ENCODE measurements at regions not wholly inside any gene's neighbourhood (a gene's known extent, or its start where the extent isn't known, plus 50 kb on each side); places are given as distances from the start of the nearest gene placed in this dataset.

GRCh38 chr4:89373394-89373793 is 65.8 kb upstream of the GPRIN3 start:
- TF ChIP-seq POLR2A (IDR thresholded peaks at IDR 0.05) (no peak), POLR2AphosphoS5 (IDR thresholded peaks at IDR 0.05) (no peak), EP300 (IDR thresholded peaks at IDR 0.05) (no peak)
- TF ChIP-seq, protein P1, sequence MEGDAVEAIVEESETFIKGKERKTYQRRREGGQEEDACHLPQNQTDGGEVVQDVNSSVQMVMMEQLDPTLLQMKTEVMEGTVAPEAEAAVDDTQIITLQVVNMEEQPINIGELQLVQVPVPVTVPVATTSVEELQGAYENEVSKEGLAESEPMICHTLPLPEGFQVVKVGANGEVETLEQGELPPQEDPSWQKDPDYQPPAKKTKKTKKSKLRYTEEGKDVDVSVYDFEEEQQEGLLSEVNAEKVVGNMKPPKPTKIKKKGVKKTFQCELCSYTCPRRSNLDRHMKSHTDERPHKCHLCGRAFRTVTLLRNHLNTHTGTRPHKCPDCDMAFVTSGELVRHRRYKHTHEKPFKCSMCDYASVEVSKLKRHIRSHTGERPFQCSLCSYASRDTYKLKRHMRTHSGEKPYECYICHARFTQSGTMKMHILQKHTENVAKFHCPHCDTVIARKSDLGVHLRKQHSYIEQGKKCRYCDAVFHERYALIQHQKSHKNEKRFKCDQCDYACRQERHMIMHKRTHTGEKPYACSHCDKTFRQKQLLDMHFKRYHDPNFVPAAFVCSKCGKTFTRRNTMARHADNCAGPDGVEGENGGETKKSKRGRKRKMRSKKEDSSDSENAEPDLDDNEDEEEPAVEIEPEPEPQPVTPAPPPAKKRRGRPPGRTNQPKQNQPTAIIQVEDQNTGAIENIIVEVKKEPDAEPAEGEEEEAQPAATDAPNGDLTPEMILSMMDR (IDR thresholded peaks at IDR 0.05) = no peak
- Histone ChIP-seq H3K4me1 (no peaks in the 10 kb centered on the region), H3K9me3 (peaks cover 0 to 2% (median 0%) of the 10 kb centered on the region in 3 donors), H3K27ac (no peak overlapping the region), H3K27me3 (no peaks in the 10 kb centered on the region), H3K36me3 (no peaks in the 10 kb centered on the region), H3K4me3 (no peak overlapping the region)
- 89 to 92% methylated on average over 4 of the region's 4 CpGs for WGBS, 2 donors (ENCODE audit: low coverage in 1 of 2)
- ATAC-seq = no peak

- no peak overlapping the region for H3K27ac ChIP-seq
Observed at GRCh38 chr4:89371614-89372013, 64.0 kb upstream of the GPRIN3 start.

GRCh38 chr4:89369581-89369980 is 62.0 kb upstream of the GPRIN3 start:
- 66 to 82% methylated on average over 2 of the region's 2 CpGs for WGBS, 2 donors (ENCODE audit: low coverage in 1 of 2)
- no peak for ATAC-seq
- Histone ChIP-seq H3K27ac (no peak overlapping the region), H3K4me1 (no peaks in the 10 kb centered on the region), H3K9me3 (no peaks in the 10 kb centered on the region), H3K36me3 (no peaks in the 10 kb centered on the region), H3K27me3 (no peaks in the 10 kb centered on the region), H3K4me3 (no peak overlapping the region)
- TF ChIP-seq POLR2AphosphoS5 (IDR thresholded peaks at IDR 0.05) (no peak), EP300 (IDR thresholded peaks at IDR 0.05) (no peak), POLR2A (IDR thresholded peaks at IDR 0.05) (no peak)
- TF ChIP-seq, protein P1 (IDR thresholded peaks at IDR 0.05) = no peak

More at GRCh38 chr4:89371614-89372013, 64.0 kb upstream of the GPRIN3 start:
- no peak for ATAC-seq
- 59 to 80% methylated on average over 2 to 3 of the region's 3 CpGs for WGBS, 2 donors (ENCODE audit: low coverage in 1 of 2)
- TF ChIP-seq POLR2A (IDR thresholded peaks at IDR 0.05) (no peak), EP300 (IDR thresholded peaks at IDR 0.05) (no peak), POLR2AphosphoS5 (IDR thresholded peaks at IDR 0.05) (no peak)
- TF ChIP-seq, protein P1 (IDR thresholded peaks at IDR 0.05) = no peak
- Histone ChIP-seq H3K4me3 (no peak overlapping the region), H3K4me1 (no peaks in the 10 kb centered on the region), H3K9me3 (no peaks in the 10 kb centered on the region), H3K36me3 (no peaks in the 10 kb centered on the region), H3K27me3 (no peaks in the 10 kb centered on the region)

DNA sequence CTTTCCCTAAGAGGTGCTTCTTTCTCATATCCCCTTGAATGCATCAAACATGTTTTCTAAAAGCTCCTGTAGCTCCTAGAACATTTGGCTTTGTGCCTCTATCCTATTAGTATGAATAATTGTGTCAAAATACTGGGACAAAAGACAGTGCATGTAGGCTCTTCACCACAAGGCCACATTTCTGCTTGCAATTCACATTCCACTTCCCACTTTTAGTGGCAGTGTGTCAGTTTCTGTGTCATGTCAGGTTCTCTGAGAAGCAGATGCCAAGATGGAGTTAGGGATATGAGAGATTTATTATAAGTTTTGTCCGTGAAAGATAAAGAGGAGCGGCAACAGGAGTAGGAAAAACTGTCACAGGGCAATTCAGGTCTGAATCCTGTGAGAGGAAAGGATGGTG is 61.3 kb upstream of the GPRIN3 start:
- TF ChIP-seq EP300 (IDR thresholded peaks at IDR 0.05) (no peak), POLR2AphosphoS5 (IDR thresholded peaks at IDR 0.05) (no peak), POLR2A (IDR thresholded peaks at IDR 0.05) (no peak)
- TF ChIP-seq, protein P1 (IDR thresholded peaks at IDR 0.05) = no peak
- ATAC-seq = no peak
- Histone ChIP-seq H3K27ac (no peak overlapping the region), H3K4me3 (no peak overlapping the region), H3K9me3 (no peaks in the 10 kb centered on the region), H3K27me3 (no peaks in the 10 kb centered on the region), H3K36me3 (no peaks in the 10 kb centered on the region), H3K4me1 (no peaks in the 10 kb centered on the region)
- 73 to 87% methylated on average over 2 of the region's 2 CpGs for WGBS, 2 donors (ENCODE audit: low coverage in 1 of 2)

- WGBS, 2 donors (ENCODE audit: low coverage in 1 of 2) = 69 to 81% methylated on average over 2 of the region's 2 CpGs
- no peak overlapping the region for H3K27ac ChIP-seq
- H3K36me3 ChIP-seq = no peaks in the 10 kb centered on the region
- H3K4me1 ChIP-seq = no peaks in the 10 kb centered on the region
- no peak for ATAC-seq
- H3K27me3 ChIP-seq = no peaks in the 10 kb centered on the region
- TF ChIP-seq, protein P1 (IDR thresholded peaks at IDR 0.05) = no peak
- no peak for TF ChIP-seq POLR2AphosphoS5 (IDR thresholded peaks at IDR 0.05)
- no peak for TF ChIP-seq POLR2A (IDR thresholded peaks at IDR 0.05)
- TF ChIP-seq EP300 (IDR thresholded peaks at IDR 0.05) = no peak
- H3K4me3 ChIP-seq = no peak overlapping the region
- no peaks in the 10 kb centered on the region for H3K9me3 ChIP-seq
Observed at GRCh38 chr4:89365776-89366175, 58.2 kb upstream of the GPRIN3 start.
